Fibroblast of lung (primary cell): ENCODE measurements at regions not wholly inside any gene's neighbourhood (a gene's known extent, or its start where the extent isn't known, plus 50 kb on each side); places are given as distances from the start of the nearest gene placed in this dataset.

Experiments used
- EZH2 ChIP-seq: IDR thresholded peaks from 2 replicates; pipeline ENCODE4 v1.5.1; 2012; ENCODE audit warnings: low read length, control low read depth, mild to moderate bottlenecking; ENCODE audit errors: missing control alignments
- TF ChIP-seq, protein P1 (sequence below), 2 donors: IDR thresholded peaks in 1 of 2; conservative IDR thresholded peaks in 1 of 2; 1 replicate in 1 of 2; 2 replicates in 1 of 2; pipeline ENCODE4 v1.5.1; 2011 to 2012; ENCODE audit warnings: low read length in 2 of 2, control low read depth in 1 of 2, inconsistent platforms in 1 of 2, low read depth in 1 of 2, mild to moderate bottlenecking in 1 of 2

DNA sequence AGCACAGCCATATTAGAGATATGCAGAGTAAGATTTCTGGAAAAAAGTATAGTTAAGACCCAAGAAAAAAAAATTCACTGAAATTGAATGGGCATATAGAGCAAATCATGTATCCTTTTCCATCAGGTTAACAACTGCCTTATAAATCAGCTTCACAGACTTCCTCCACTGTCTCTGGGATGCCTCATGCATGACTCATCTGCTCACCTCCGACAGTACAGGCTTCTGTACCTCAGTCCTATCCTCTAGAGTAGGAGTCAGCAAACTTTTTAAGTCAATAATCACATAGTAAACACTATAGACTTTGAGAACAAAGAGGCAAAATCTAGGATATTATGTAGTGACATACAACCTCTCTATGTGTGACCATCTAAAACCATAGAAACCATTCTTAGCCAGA is 211.6 kb upstream of the SP8 start:
- TF ChIP-seq, protein P1, sequence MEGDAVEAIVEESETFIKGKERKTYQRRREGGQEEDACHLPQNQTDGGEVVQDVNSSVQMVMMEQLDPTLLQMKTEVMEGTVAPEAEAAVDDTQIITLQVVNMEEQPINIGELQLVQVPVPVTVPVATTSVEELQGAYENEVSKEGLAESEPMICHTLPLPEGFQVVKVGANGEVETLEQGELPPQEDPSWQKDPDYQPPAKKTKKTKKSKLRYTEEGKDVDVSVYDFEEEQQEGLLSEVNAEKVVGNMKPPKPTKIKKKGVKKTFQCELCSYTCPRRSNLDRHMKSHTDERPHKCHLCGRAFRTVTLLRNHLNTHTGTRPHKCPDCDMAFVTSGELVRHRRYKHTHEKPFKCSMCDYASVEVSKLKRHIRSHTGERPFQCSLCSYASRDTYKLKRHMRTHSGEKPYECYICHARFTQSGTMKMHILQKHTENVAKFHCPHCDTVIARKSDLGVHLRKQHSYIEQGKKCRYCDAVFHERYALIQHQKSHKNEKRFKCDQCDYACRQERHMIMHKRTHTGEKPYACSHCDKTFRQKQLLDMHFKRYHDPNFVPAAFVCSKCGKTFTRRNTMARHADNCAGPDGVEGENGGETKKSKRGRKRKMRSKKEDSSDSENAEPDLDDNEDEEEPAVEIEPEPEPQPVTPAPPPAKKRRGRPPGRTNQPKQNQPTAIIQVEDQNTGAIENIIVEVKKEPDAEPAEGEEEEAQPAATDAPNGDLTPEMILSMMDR (conservative IDR thresholded peaks at IDR 0.05 in 1 of 2, IDR thresholded peaks at IDR 0.05 in 1 of 2; ENCODE audit: low read depth in 1 of 2, low read length in 2 of 2), result no peak
- no peak for TF ChIP-seq EZH2
